ENCODE measurements at regions not wholly inside any gene's neighbourhood (a gene's known extent, or its start where the extent isn't known, plus 50 kb on each side); places are given as distances from the start of the nearest gene placed in this dataset.

DNA sequence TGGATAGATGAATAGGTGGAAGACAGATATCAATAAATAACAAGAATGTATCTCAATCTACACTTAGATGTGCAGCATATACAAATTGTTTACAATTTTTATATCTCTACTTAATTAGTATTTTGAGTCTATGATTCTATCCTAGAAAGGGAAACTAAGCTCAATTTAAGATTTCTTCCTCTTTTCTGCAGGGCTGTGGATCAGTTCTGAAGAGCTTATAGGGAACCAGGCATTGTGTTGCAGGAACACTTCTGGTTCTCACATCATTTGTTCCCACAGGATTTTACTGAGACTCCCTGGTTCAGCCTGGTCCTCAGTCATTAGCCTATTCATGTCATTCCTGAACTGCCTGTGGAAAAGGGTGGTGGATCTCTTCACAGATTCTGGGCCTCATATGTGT lies 105.8 kb downstream of the TNFSF18 start:
- Histone ChIP-seq H3K79me1 (ENCODE audit: insufficient read depth, low read depth, low read length, poor library complexity, severe bottlenecking) (no peaks in the 10 kb centered on the region), H2AFZ (ENCODE audit: low read length) (no peak overlapping the region), H3K4ac (ENCODE audit: low read depth, low read length) (no peak overlapping the region), H3K79me2 (ENCODE audit: insufficient read depth, low read length) (no peaks in the 10 kb centered on the region), H3K27me3 (ENCODE audit: insufficient read depth, low read length) (no peaks in the 10 kb centered on the region), H2BK5ac (ENCODE audit: insufficient read length, low read length) (no peak overlapping the region), H4K20me1 (ENCODE audit: control insufficient read depth, insufficient read depth, insufficient read length) (no peaks in the 10 kb centered on the region), H4K91ac (ENCODE audit: insufficient read length, low read depth, low read length) (no peak overlapping the region), H2BK15ac (ENCODE audit: low read depth, low read length) (no peak overlapping the region), H3K4me1 (ENCODE audit: insufficient read depth, low read length) (no peaks in the 10 kb centered on the region), H2BK120ac (ENCODE audit: low read depth, low read length, poor library complexity, severe bottlenecking) (no peak overlapping the region), H2BK12ac (ENCODE audit: insufficient read length, low read depth, low read length) (no peak overlapping the region), H3K18ac (ENCODE audit: insufficient read length, low read depth, low read length) (no peak overlapping the region), H4K5ac (ENCODE audit: insufficient read length, low read depth, low read length) (no peak overlapping the region), H3K23me2 (ENCODE audit: insufficient read length, low read depth, low read length, poor library complexity, severe bottlenecking) (no peaks in the 10 kb centered on the region), H3K9ac (ENCODE audit: extremely low read depth, insufficient read length, low read length) (no peak overlapping the region), H3K9me3 (ENCODE audit: control insufficient read depth, low read depth, low read length) (no peaks in the 10 kb centered on the region), H3K23ac (ENCODE audit: insufficient read length, low read depth, low read length) (no peak overlapping the region), H4K8ac (replicated peaks; ENCODE audit: insufficient read length, low read depth, low read length) (no peak overlapping the region), H3T11ph (ENCODE audit: low read length) (no peak overlapping the region), H3K14ac (ENCODE audit: insufficient read depth, low read length) (no peak overlapping the region), H3K27ac (ENCODE audit: insufficient read length, low read depth, low read length) (no peak overlapping the region), H3K4me2 (ENCODE audit: insufficient read depth, insufficient read length, low read length) (no peak overlapping the region), H2AK5ac (ENCODE audit: insufficient read length, low read length) (no peak overlapping the region), H2BK20ac (ENCODE audit: low read depth, low read length, poor library complexity, severe bottlenecking) (no peak overlapping the region), H3K56ac (ENCODE audit: insufficient read length, low read depth, low read length) (no peak overlapping the region)
- Mint-ChIP-seq H3K36me3 (ENCODE audit: insufficient read depth in 1 of 3, low read depth in 3 of 3) (no peaks in the 10 kb centered on the region), H3K4me3 (no peak overlapping the region), H3K27me3 (ENCODE audit: low read depth) (no peaks in the 10 kb centered on the region; the same call in 1 of the 2 replicates), H3K9me3 (no peaks in the 10 kb centered on the region; a peak in 1 of 5 replicates), H3K4me1 (peaks cover 3 to 4% of the 10 kb centered on the region in 2 experiments; a peak in 2 of 4 replicates), H3K27ac (no peak overlapping the region)
- no peak for TF ChIP-seq CTCF (conservative IDR thresholded peaks at IDR 0.05)
- DNase-seq = no peak

Measured in H9 (cell line).